ENCODE measurements at regions not wholly inside any gene's neighbourhood (a gene's known extent, or its start where the extent isn't known, plus 50 kb on each side); places are given as distances from the start of the nearest gene placed in this dataset.

- TF ChIP-seq CTCF (IDR thresholded peaks at IDR 0.05; ENCODE audit: control extremely low read depth, extremely low read depth, low read depth, missing control alignments), result no peak
- ChIA-PET POLR2A (no interaction called here), CTCF (interaction anchor here (2.1 kb wide), 1 partner anchor 8 kb away, joined by 16 read pairs; no protein-coding TSS in a partner anchor)
- no peak for DNase-seq (ENCODE audit: extremely low spot score)
Measured at GRCh38 chr5:72618708-72619107, 111.5 kb upstream of the ZNF366 start.

- POLR2A ChIA-PET, result no interaction called here
- no peak for DNase-seq (ENCODE audit: extremely low spot score)
- no peak for TF ChIP-seq CTCF (IDR thresholded peaks at IDR 0.05; ENCODE audit: control extremely low read depth, extremely low read depth, low read depth, missing control alignments)
- CTCF ChIA-PET, result no interaction called here
Measured at GRCh38 chr5:72615061-72615460, 107.9 kb upstream of the ZNF366 start.

- DNase-seq (ENCODE audit: extremely low spot score), result no peak
- no peak for TF ChIP-seq CTCF (IDR thresholded peaks at IDR 0.05; ENCODE audit: control extremely low read depth, extremely low read depth, low read depth, missing control alignments)
- ChIA-PET CTCF (no interaction called here), POLR2A (no interaction called here)
Measured at GRCh38 chr5:72613515-72613914, 106.3 kb upstream of the ZNF366 start.

GRCh38 chr5:72612810-72613209 is 105.6 kb upstream of the ZNF366 start:
- POLR2A ChIA-PET, result no interaction called here
- TF ChIP-seq CTCF (IDR thresholded peaks at IDR 0.05; ENCODE audit: control extremely low read depth, extremely low read depth, low read depth, missing control alignments), result no peak
- no peak for DNase-seq (ENCODE audit: extremely low spot score)
- CTCF ChIA-PET, result interaction anchor here (1.3 to 5.3 kb wide), 3 partner anchors 10 to 206 kb away, joined by 5 to 55 read pairs (median 11); partner anchors contain the start of gene TNPO1

DNA sequence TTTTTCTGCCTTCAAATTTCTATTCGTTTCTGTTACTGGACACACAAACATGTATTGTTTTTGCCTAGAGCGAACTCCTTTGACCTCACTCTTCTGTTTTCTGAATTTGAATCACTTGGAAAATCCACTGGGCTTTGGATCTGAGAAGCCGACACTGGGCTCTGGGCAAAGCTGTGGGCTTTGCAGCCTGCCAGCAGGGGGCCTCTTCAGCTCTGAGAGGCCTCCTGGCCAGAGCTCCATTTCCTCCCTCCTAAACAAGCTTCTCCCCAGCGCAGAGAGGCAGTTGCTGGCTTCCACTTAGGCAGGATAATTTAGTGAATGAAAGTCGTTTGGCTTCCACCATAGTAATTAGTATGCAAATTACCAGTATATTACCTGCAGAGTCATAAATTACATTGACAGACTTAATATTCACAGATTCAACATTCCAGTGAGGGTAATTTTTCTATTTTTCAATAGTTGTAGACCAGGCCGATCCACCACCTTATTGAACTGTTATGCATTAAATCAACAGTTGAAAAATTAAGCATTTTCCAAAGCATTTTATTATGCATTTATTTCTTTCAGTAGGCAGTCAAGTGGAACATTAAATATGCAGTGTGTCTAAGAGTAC is 104.0 kb upstream of the ZNF366 start:
- POLR2A ChIA-PET, result interaction anchor here (1.1 kb wide), 1 partner anchor 206 kb away, joined by 3 read pairs; no protein-coding TSS in a partner anchor
- TF ChIP-seq CTCF (IDR thresholded peaks at IDR 0.05; ENCODE audit: control extremely low read depth, extremely low read depth, low read depth, missing control alignments), result peak; percentile 71
- peak; percentile 63 for DNase-seq (ENCODE audit: extremely low spot score)
- CTCF ChIA-PET, result interaction anchor here (0.8 to 5.3 kb wide), 25 partner anchors 8 to 590 kb away, joined by 3 to 55 read pairs (median 5); partner anchors contain the start of gene TNPO1

DNA sequence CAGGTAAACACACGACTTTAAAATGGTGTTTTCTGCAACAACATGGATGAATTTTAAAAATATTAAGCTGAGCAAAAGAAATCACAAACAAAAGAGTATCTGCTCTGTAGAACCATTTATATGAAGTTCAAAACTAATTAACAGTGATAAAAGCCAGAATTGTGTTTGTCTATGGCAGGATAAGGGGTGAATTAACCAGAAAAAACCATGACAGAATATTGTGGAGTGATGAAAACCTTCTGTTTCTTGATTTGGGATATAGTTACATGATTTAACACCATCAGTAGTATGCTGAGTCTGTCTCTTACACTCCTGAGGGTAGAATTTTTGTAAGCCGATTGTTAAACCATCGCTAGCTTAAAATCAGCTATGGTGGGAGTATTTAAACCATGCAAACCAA is 101.7 kb upstream of the ZNF366 start:
- no peak for DNase-seq (ENCODE audit: extremely low spot score)
- CTCF ChIA-PET, result interaction anchor here (1.5 to 5.3 kb wide), 7 partner anchors 11 to 210 kb away, joined by 3 to 55 read pairs (median 15); partner anchors contain the start of gene TNPO1
- POLR2A ChIA-PET, result no interaction called here
- no peak for TF ChIP-seq CTCF (IDR thresholded peaks at IDR 0.05; ENCODE audit: control extremely low read depth, extremely low read depth, low read depth, missing control alignments)

All from GM10248 (cell line).